ENCODE measurements at regions not wholly inside any gene's neighbourhood (a gene's known extent, or its start where the extent isn't known, plus 50 kb on each side); places are given as distances from the start of the nearest gene placed in this dataset.

GRCh38 chr10:78388331-78389050 lies 354.8 kb downstream of the RPS24 start:
- Histone ChIP-seq H3K9ac (ENCODE audit: low read length) (no peak overlapping the region), H3K9me3 (ENCODE audit: control insufficient read depth in 1 of 2, insufficient read depth in 1 of 2, low read depth in 1 of 2, low read length in 2 of 2) (no peaks in the 10 kb centered on the region), H3K79me2 (ENCODE audit: insufficient read depth, low read length) (no peaks in the 10 kb centered on the region), H3K36me3 (ENCODE audit: control insufficient read depth in 1 of 2, insufficient read depth in 2 of 2, low read length in 2 of 2) (no peaks in the 10 kb centered on the region), H4K20me1 (ENCODE audit: insufficient read depth) (no peaks in the 10 kb centered on the region), H3K9me2 (ENCODE audit: insufficient read depth) (no peaks in the 10 kb centered on the region), H2AFZ (ENCODE audit: low read depth, low read length, poor library complexity, severe bottlenecking) (no peak overlapping the region), H3K27ac (ENCODE audit: low read depth, low read length) (no peak overlapping the region), H3K4me2 (ENCODE audit: low read length) (no peak overlapping the region), H3K4me3 (replicated peaks in 1 of 2; ENCODE audit: low read depth in 1 of 2, low read length in 2 of 2) (no peak overlapping the region), H3K27me3 (ENCODE audit: insufficient read depth, low read length) (peaks cover 45% of the 10 kb centered on the region), H3K4me1 (ENCODE audit: control insufficient read depth in 1 of 2, insufficient read depth in 2 of 2, low read length in 2 of 2) (no peaks in the 10 kb centered on the region)
- intact Hi-C loops (cut with micrococcal nuclease), result no loop called here
- POLR2A ChIA-PET, result no interaction called here
- no peak for TF ChIP-seq SP1 (IDR thresholded peaks at IDR 0.05; ENCODE audit: low read depth)
- DNase-seq (ENCODE audit: low read depth, low spot score) (no peak), ATAC-seq (no peak)
- RAD21 ChIA-PET (ENCODE audit: low non-redundant PET in 1 of 2, low total read pairs in 2 of 2, uncharacterized antibody in 2 of 2, unreplicated experiment in 2 of 2), result no interaction called here
- CTCF ChIA-PET, result no interaction called here
- no TSS peak for BruUV-seq (replicated peaks)

- Histone ChIP-seq H3K4me1 (ENCODE audit: control insufficient read depth in 1 of 2, insufficient read depth in 2 of 2, low read length in 2 of 2) (no peaks in the 10 kb centered on the region), H3K79me2 (ENCODE audit: insufficient read depth, low read length) (no peaks in the 10 kb centered on the region), H2AFZ (ENCODE audit: low read depth, low read length, poor library complexity, severe bottlenecking) (no peak overlapping the region), H3K27ac (ENCODE audit: low read depth, low read length) (no peak overlapping the region), H3K9me2 (ENCODE audit: insufficient read depth) (no peaks in the 10 kb centered on the region), H3K27me3 (ENCODE audit: insufficient read depth, low read length) (peaks cover 42% of the 10 kb centered on the region), H3K9me3 (ENCODE audit: control insufficient read depth in 1 of 2, insufficient read depth in 1 of 2, low read depth in 1 of 2, low read length in 2 of 2) (no peaks in the 10 kb centered on the region), H3K9ac (ENCODE audit: low read length) (no peak overlapping the region), H3K36me3 (ENCODE audit: control insufficient read depth in 1 of 2, insufficient read depth in 2 of 2, low read length in 2 of 2) (no peaks in the 10 kb centered on the region), H3K4me3 (replicated peaks in 1 of 2; ENCODE audit: low read depth in 1 of 2, low read length in 2 of 2) (no peak overlapping the region), H4K20me1 (ENCODE audit: insufficient read depth) (no peaks in the 10 kb centered on the region), H3K4me2 (ENCODE audit: low read length) (no peak overlapping the region)
- intact Hi-C loops (cut with micrococcal nuclease), result no loop called here
- ChIA-PET RAD21 (ENCODE audit: low non-redundant PET in 1 of 2, low total read pairs in 2 of 2, uncharacterized antibody in 2 of 2, unreplicated experiment in 2 of 2) (no interaction called here), POLR2A (no interaction called here), CTCF (no interaction called here)
- no peak for TF ChIP-seq ATF3 (IDR thresholded peaks at IDR 0.05)
- TF ChIP-seq SRF (IDR thresholded peaks at IDR 0.05; ENCODE audit: low read depth), result no peak
- no peak for TF ChIP-seq POLR2A (IDR thresholded peaks at IDR 0.05; ENCODE audit: borderline replicate concordance, extremely low read depth, insufficient read depth, insufficient read length)
- no peak for TF ChIP-seq CEBPB (IDR thresholded peaks at IDR 0.05; ENCODE audit: low read depth)
- no peak for TF ChIP-seq CBX3 (IDR thresholded peaks at IDR 0.05; ENCODE audit: low read depth)
- no peak for TF ChIP-seq EZH2 (IDR thresholded peaks at IDR 0.05)
- TF ChIP-seq SIN3A (IDR thresholded peaks at IDR 0.05; ENCODE audit: low read depth), result no peak
- TF ChIP-seq ZBTB33 (IDR thresholded peaks at IDR 0.05; ENCODE audit: extremely low read depth, insufficient replicate concordance, low read length), result no peak
- DNase-seq (ENCODE audit: low read depth, low spot score) (no peak), ATAC-seq (no peak)
- BruUV-seq (replicated peaks), result no TSS peak
Observed at GRCh38 chr10:78389419-78389818, 355.8 kb downstream of the RPS24 start.

All from HCT116 (cell line).